ENCODE measurements at regions not wholly inside any gene's neighbourhood (a gene's known extent, or its start where the extent isn't known, plus 50 kb on each side); places are given as distances from the start of the nearest gene placed in this dataset.

DNA sequence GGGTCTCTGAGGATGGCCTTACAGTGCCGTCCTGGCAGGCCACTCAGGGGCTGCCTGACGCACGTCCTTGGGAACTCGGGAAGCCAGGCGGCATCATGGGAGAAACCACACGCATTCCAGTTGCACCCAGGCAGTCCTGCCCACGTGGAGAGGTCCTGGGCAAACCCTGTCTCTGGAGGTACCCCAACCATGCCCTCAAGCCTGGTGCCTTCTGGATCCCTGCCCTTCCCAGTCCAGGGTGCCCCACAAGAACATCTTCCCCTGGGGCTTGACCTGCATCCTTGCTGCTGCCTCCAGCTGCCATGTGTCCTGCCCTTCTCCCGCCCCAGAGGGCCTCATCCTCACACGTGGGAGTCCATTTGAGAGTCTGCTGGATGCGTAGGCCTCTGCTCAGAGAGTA lies 200.3 kb upstream of the PPP2R2D start:
- no peak overlapping the region for H3K9ac ChIP-seq (ENCODE audit: low read depth in 1 of 3, low read length in 3 of 3)
- no peak overlapping the region for H3K4me3 ChIP-seq (ENCODE audit: low read length in 3 of 3)
- no peaks in the 10 kb centered on the region for H3K4me1 ChIP-seq (ENCODE audit: control insufficient read depth in 3 of 3, insufficient read depth in 3 of 3, low read length in 3 of 3)
- H3K36me3 ChIP-seq (ENCODE audit: control insufficient read depth in 3 of 3, insufficient read depth in 3 of 3, low read length in 3 of 3): no peaks in the 10 kb centered on the region
- no peak overlapping the region for H3K27ac ChIP-seq (ENCODE audit: low read depth, low read length)
- no peaks in the 10 kb centered on the region for H3K9me3 ChIP-seq (ENCODE audit: control insufficient read depth in 3 of 3, low read length in 3 of 3)
- H3K27me3 ChIP-seq (ENCODE audit: control insufficient read depth in 3 of 3, insufficient read depth in 3 of 3, low read length in 3 of 3): peaks cover 3 to 35% (median 21%) of the 10 kb centered on the region in 3 donors

DNA sequence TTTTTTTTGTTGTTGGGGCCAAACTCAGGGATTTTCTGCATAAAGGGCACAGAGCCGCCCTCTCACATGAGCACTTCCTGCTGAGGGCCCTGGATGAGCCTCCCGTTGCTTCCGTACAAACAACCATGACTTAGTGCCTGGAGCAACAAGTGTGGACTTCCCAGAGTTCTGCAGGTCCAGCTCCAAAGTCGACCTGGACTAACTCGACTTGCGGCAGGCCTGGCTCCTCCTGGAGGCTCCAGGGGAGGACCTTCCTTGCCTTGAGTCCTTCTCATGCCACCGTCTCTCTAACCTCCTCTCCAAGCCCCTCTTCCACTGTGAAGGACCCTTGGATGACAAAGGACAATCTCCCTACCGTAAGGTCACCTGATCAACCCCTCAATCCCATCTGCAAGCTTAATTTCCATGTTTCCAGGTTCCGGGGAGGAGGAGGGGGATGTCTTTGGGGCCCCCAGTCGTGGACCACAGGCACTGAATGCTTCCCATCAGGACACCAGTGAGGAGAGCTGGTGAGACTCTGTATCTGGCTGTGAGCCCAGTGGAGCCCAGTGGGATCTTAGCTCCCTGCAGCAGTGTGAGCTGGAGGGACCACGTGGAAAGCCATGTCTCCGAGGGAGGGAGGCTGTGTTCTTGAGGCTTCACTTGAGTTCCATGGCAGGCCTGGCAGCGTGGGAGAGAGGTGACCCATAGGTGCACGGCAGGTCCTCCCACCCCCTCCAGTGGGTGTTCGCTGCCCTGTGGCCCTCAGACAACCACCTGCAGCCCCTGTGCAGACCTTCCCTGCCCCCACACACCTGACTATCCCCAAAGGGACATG lies 199.5 kb upstream of the PPP2R2D start:
- no peak overlapping the region for H3K4me3 ChIP-seq (ENCODE audit: low read length in 3 of 3)
- H3K4me1 ChIP-seq (ENCODE audit: control insufficient read depth in 3 of 3, insufficient read depth in 3 of 3, low read length in 3 of 3): no peaks in the 10 kb centered on the region
- H3K36me3 ChIP-seq (ENCODE audit: control insufficient read depth in 3 of 3, insufficient read depth in 3 of 3, low read length in 3 of 3): no peaks in the 10 kb centered on the region
- peaks cover 3 to 29% (median 21%) of the 10 kb centered on the region in 3 donors for H3K27me3 ChIP-seq (ENCODE audit: control insufficient read depth in 3 of 3, insufficient read depth in 3 of 3, low read length in 3 of 3)
- H3K9ac ChIP-seq (ENCODE audit: low read depth in 1 of 3, low read length in 3 of 3): no peak overlapping the region
- peaks cover 0 to under 1% (median under 1%) of the 10 kb centered on the region in 3 donors for H3K9me3 ChIP-seq (ENCODE audit: control insufficient read depth in 3 of 3, low read length in 3 of 3)
- no peak overlapping the region for H3K27ac ChIP-seq (ENCODE audit: low read depth, low read length)

DNA sequence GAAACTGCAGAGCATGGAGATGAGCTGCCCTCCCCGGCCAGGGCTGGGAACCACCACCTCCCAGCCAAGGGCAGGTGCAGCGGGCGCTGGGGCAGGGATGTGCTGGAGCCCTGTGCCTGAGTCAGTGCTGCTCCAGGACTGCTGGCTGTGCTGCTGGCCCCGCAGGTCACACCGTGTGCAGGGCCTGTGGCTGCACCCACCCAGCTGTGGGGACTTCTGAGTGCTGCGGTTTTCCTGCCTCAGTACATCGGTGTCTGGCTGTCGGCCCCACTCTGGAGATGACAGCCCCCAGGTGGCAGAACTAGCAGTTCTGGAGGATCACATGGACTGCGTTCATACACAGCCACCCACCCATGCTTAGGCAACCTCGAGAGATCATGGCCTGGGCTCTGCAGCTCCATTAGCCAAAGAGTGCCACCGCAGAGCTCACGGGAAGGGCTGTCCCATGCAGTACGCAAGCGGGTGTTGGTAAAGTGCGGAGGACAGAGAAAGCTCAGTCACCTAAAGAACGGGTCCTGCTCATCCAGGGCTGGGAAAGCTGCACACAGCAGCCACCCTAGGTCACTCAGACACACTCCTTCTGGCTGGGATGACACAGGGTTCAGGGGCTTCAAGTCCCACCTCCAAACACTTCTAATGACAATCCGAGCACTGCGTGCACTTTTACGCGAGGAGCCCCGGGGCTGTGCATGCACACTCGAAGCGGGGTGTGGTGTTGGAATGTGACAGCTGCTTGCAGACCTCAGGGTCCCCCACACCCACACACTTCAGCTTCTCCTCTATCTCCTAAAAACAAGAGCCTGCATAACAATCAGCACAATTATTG lies 198.1 kb upstream of the PPP2R2D start:
- H3K4me3 ChIP-seq (ENCODE audit: low read length in 3 of 3): no peak overlapping the region
- H3K9me3 ChIP-seq (ENCODE audit: control insufficient read depth in 3 of 3, low read length in 3 of 3): peaks cover 0 to 11% (median 10%) of the 10 kb centered on the region in 3 donors
- no peak overlapping the region for H3K9ac ChIP-seq (ENCODE audit: low read depth in 1 of 3, low read length in 3 of 3)
- no peaks in the 10 kb centered on the region for H3K36me3 ChIP-seq (ENCODE audit: control insufficient read depth in 3 of 3, insufficient read depth in 3 of 3, low read length in 3 of 3)
- H3K27me3 ChIP-seq (ENCODE audit: control insufficient read depth in 3 of 3, insufficient read depth in 3 of 3, low read length in 3 of 3): peaks cover 3 to 28% (median 23%) of the 10 kb centered on the region in 3 donors
- H3K27ac ChIP-seq (ENCODE audit: low read depth, low read length): no peak overlapping the region
- H3K4me1 ChIP-seq (ENCODE audit: control insufficient read depth in 3 of 3, insufficient read depth in 3 of 3, low read length in 3 of 3): no peaks in the 10 kb centered on the region

DNA sequence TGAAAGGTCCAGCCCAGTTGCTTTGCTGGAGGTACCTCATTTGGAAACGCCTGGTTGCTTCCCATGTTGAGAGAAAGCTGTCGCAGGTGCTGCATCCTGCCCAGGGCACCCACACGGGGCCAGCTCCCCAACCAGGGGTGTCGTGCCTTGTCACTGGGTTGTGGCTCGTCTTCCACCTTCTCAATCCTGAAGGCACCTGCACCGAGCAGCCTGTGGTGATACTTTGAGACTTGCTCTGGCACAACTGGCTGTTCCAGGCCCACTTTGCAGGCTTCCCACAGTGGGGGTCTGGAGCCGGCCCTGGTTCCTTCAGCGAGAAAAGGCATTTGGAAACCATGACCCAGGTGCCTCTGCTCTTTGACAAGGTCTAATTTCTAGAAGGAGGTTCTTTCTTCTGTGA lies 197.3 kb upstream of the PPP2R2D start:
- Histone ChIP-seq H3K27me3 (ENCODE audit: control insufficient read depth in 3 of 3, insufficient read depth in 3 of 3, low read length in 3 of 3) (peaks cover 0 to 28% (median 23%) of the 10 kb centered on the region in 3 donors), H3K9me3 (ENCODE audit: control insufficient read depth in 3 of 3, low read length in 3 of 3) (peaks cover 0 to 11% (median 10%) of the 10 kb centered on the region in 3 donors), H3K36me3 (ENCODE audit: control insufficient read depth in 3 of 3, insufficient read depth in 3 of 3, low read length in 3 of 3) (no peaks in the 10 kb centered on the region), H3K27ac (ENCODE audit: low read depth, low read length) (no peak overlapping the region), H3K9ac (ENCODE audit: low read depth in 1 of 3, low read length in 3 of 3) (no peak overlapping the region), H3K4me3 (ENCODE audit: low read length in 3 of 3) (no peak overlapping the region), H3K4me1 (ENCODE audit: control insufficient read depth in 3 of 3, insufficient read depth in 3 of 3, low read length in 3 of 3) (no peaks in the 10 kb centered on the region)

DNA sequence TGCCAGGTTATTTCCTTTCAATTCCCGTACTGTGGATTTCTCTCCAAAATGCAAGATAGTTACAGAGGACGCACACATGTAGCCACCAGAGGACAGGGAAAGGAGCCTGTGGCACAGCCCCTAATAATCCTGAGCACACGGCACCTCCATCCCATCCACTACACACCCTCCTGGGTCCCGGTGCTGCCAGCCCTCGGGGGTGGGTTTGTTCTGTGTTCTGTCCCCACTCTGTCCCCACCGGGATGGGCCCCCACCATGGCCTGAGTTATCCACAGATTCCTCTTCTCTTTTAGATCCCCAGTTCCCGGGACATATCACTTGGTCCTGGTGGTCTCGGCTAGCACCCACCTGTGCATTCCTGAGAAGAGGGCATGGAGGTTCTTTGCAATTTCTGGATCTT lies 196.9 kb upstream of the PPP2R2D start:
- no peaks in the 10 kb centered on the region for H3K4me1 ChIP-seq (ENCODE audit: control insufficient read depth in 3 of 3, insufficient read depth in 3 of 3, low read length in 3 of 3)
- H3K27me3 ChIP-seq (ENCODE audit: control insufficient read depth in 3 of 3, insufficient read depth in 3 of 3, low read length in 3 of 3): peaks cover 0 to 27% (median 23%) of the 10 kb centered on the region in 3 donors
- no peak overlapping the region for H3K9ac ChIP-seq (ENCODE audit: low read depth in 1 of 3, low read length in 3 of 3)
- peaks cover 0 to 11% (median 10%) of the 10 kb centered on the region in 3 donors for H3K9me3 ChIP-seq (ENCODE audit: control insufficient read depth in 3 of 3, low read length in 3 of 3)
- H3K27ac ChIP-seq (ENCODE audit: low read depth, low read length): no peak overlapping the region
- no peak overlapping the region for H3K4me3 ChIP-seq (ENCODE audit: low read length in 3 of 3)
- H3K36me3 ChIP-seq (ENCODE audit: control insufficient read depth in 3 of 3, insufficient read depth in 3 of 3, low read length in 3 of 3): no peaks in the 10 kb centered on the region

DNA sequence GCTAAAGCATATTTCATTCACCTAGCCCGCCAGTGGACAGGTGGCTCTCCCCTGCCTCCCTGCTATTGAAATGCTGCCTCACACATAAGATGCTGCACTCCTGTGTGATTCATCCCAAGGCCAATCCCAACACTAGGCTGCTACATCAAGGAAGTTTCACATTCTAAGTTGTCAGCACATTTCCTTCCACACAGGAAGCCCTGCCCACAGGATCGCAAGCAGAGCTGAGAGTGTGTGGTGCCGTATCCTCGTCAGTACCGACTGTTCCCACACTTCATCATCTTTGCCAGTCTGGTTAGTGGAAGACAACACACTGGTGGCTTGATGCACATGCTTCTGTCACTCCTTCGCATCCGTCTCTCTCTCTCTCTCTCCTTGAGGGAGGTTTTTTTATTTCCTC lies 194.3 kb upstream of the PPP2R2D start:
- Histone ChIP-seq H3K9me3 (ENCODE audit: control insufficient read depth in 3 of 3, low read length in 3 of 3) (peaks cover 0 to 11% (median 10%) of the 10 kb centered on the region in 3 donors), H3K4me1 (ENCODE audit: control insufficient read depth in 3 of 3, insufficient read depth in 3 of 3, low read length in 3 of 3) (no peaks in the 10 kb centered on the region), H3K36me3 (ENCODE audit: control insufficient read depth in 3 of 3, insufficient read depth in 3 of 3, low read length in 3 of 3) (no peaks in the 10 kb centered on the region), H3K9ac (ENCODE audit: low read depth in 1 of 3, low read length in 3 of 3) (no peak overlapping the region), H3K27ac (ENCODE audit: low read depth, low read length) (no peak overlapping the region), H3K4me3 (ENCODE audit: low read length in 3 of 3) (no peak overlapping the region), H3K27me3 (ENCODE audit: control insufficient read depth in 3 of 3, insufficient read depth in 3 of 3, low read length in 3 of 3) (peaks cover 0 to 25% (median 21%) of the 10 kb centered on the region in 3 donors)

DNA sequence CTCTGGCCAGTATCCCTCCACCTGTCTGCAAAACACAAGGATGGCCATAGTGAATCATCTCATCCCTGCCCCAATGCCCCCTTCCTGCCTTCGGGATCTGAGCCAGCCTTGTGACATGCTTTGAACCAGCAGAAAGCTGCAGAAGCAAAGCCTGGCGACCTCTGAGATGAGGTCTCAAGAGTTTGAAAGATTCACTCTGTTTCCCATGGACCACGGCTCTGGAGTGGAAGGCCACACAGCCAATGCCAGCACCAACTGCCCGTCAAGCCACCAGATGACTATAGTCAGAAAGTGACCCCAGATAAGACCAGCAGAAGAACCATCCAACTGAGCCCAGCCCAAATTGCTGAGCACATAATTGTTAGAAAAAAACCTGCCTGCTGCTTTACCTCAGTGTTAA lies 193.9 kb upstream of the PPP2R2D start:
- Histone ChIP-seq H3K9ac (ENCODE audit: low read depth in 1 of 3, low read length in 3 of 3) (no peak overlapping the region), H3K27ac (ENCODE audit: low read depth, low read length) (no peak overlapping the region), H3K36me3 (ENCODE audit: control insufficient read depth in 3 of 3, insufficient read depth in 3 of 3, low read length in 3 of 3) (no peaks in the 10 kb centered on the region), H3K9me3 (ENCODE audit: control insufficient read depth in 3 of 3, low read length in 3 of 3) (peaks cover 0 to 11% (median 10%) of the 10 kb centered on the region in 3 donors), H3K4me3 (ENCODE audit: low read length in 3 of 3) (no peak overlapping the region), H3K27me3 (ENCODE audit: control insufficient read depth in 3 of 3, insufficient read depth in 3 of 3, low read length in 3 of 3) (peaks cover 0 to 21% (median 17%) of the 10 kb centered on the region in 3 donors), H3K4me1 (ENCODE audit: control insufficient read depth in 3 of 3, insufficient read depth in 3 of 3, low read length in 3 of 3) (no peaks in the 10 kb centered on the region)

DNA sequence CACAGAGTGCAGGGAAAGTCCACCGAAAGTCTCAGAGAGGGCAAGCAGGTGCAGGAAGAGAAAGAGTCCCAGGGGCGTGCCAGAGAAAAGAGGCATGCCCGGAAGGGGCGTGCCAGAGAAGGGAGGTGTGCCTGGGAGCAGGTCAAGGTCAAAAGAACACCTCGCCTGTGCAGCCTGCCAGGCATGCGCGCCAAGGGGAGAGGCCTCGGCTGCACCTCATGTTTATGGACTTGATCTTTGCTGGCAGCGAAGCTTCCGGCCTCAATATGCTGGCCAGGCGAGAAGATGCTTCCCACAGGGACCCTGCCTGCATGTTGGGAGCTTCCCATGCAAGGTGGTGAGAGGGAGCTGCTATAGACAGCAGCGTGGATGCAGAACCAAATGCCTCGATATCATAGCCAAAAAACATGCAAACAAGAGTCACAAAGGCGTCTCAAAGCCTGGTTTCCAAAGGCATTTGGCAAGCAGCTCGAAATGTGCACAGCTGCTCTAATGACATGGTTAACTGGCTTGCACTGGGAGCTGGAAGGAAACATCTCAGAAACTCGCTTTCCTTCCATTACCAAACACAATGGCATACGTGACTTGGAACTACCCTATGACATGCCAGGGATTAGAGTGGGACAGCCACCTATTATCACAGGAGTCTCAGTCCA lies 192.5 kb upstream of the PPP2R2D start:
- H3K9me3 ChIP-seq (ENCODE audit: control insufficient read depth in 3 of 3, low read length in 3 of 3): peaks cover 0 to 11% (median 10%) of the 10 kb centered on the region in 3 donors
- no peaks in the 10 kb centered on the region for H3K4me1 ChIP-seq (ENCODE audit: control insufficient read depth in 3 of 3, insufficient read depth in 3 of 3, low read length in 3 of 3)
- H3K36me3 ChIP-seq (ENCODE audit: control insufficient read depth in 3 of 3, insufficient read depth in 3 of 3, low read length in 3 of 3): no peaks in the 10 kb centered on the region
- no peak overlapping the region for H3K27ac ChIP-seq (ENCODE audit: low read depth, low read length)
- no peak overlapping the region for H3K9ac ChIP-seq (ENCODE audit: low read depth in 1 of 3, low read length in 3 of 3)
- H3K27me3 ChIP-seq (ENCODE audit: control insufficient read depth in 3 of 3, insufficient read depth in 3 of 3, low read length in 3 of 3): peaks cover 0 to 12% (median 10%) of the 10 kb centered on the region in 3 donors
- no peak overlapping the region for H3K4me3 ChIP-seq (ENCODE audit: low read length in 3 of 3)

DNA sequence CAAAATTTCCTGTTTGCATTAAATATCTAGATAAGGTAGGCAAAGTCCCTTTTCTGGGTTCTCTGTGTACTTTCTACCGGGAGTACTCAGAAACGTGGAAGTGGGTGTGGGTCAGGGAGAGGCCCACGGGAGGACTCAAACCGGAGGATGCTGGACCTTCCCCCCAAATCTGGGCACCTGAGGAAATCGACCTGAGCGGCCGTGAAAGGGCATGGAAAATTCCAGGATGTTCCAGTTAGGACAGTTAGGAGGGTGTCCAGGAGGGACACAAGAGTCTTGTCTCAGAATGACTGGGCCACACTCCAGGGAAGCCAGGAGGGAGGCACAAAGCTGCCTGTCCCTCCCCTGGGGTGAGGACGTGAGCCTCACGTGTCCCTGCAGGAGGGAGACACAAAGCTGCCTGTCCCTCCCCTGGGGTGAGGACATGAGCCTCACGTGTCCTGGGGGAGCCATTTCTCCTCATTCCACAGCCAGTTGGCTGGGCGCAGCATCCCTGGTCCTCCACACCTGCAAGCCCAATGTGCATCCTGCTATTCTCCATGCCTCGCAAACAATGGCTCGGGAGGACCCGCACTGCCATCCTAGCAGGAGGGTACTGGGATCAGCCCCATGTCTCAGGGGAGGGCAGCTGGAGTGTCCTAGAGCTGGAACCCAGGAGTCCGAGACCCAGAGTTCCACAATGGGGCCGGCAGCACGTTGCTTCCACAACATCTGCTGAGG lies 190.5 kb upstream of the PPP2R2D start:
- Histone ChIP-seq H3K36me3 (ENCODE audit: control insufficient read depth in 3 of 3, insufficient read depth in 3 of 3, low read length in 3 of 3) (no peaks in the 10 kb centered on the region), H3K27ac (ENCODE audit: low read depth, low read length) (no peak overlapping the region), H3K9me3 (ENCODE audit: control insufficient read depth in 3 of 3, low read length in 3 of 3) (peaks cover 0 to 11% (median 10%) of the 10 kb centered on the region in 3 donors), H3K4me1 (ENCODE audit: control insufficient read depth in 3 of 3, insufficient read depth in 3 of 3, low read length in 3 of 3) (no peaks in the 10 kb centered on the region), H3K9ac (ENCODE audit: low read depth in 1 of 3, low read length in 3 of 3) (no peak overlapping the region), H3K4me3 (ENCODE audit: low read length in 3 of 3) (no peak overlapping the region), H3K27me3 (ENCODE audit: control insufficient read depth in 3 of 3, insufficient read depth in 3 of 3, low read length in 3 of 3) (peaks cover 0 to 9% (median 6%) of the 10 kb centered on the region in 3 donors)
